Effector memory CD4-positive, alpha-beta T cell (primary cell): ENCODE measurements at regions not wholly inside any gene's neighbourhood (a gene's known extent, or its start where the extent isn't known, plus 50 kb on each side); places are given as distances from the start of the nearest gene placed in this dataset.

Experiments
- DNase-seq, 3 donors: peaks; one replicate each; pipeline ENCODE4 v3.0.0-alpha.2; 2020
- H3K27ac ChIP-seq: 2 replicates; pipeline ENCODE4 v1.7.0; 2013; ENCODE audit warnings: mild to moderate bottlenecking, low read length, moderate library complexity; ENCODE audit not compliant: insufficient read depth, poor library complexity, severe bottlenecking
- H3K27me3 ChIP-seq: replicated peaks from 2 replicates; pipeline ENCODE4 v1.7.0; 2013; ENCODE audit warnings: mild to moderate bottlenecking, low read length; ENCODE audit not compliant: insufficient read depth, control insufficient read depth, poor library complexity, severe bottlenecking
- H3K36me3 ChIP-seq: 2 replicates; pipeline ENCODE4 v1.7.0; 2013; ENCODE audit warnings: mild to moderate bottlenecking, low read length, moderate library complexity; ENCODE audit not compliant: control insufficient read depth, insufficient read depth
- H3K4me1 ChIP-seq: 2 replicates; pipeline ENCODE4 v1.7.0; 2013; ENCODE audit warnings: low read length, mild to moderate bottlenecking; ENCODE audit not compliant: control insufficient read depth, insufficient read depth, poor library complexity, severe bottlenecking
- H3K4me3 ChIP-seq: 2 replicates; pipeline ENCODE4 v1.7.0; 2013; ENCODE audit warnings: low read length, low read depth, mild to moderate bottlenecking; ENCODE audit not compliant: insufficient read depth, poor library complexity, severe bottlenecking
- H3K9me3 ChIP-seq: 2 replicates; pipeline ENCODE4 v1.7.0; 2013; ENCODE audit warnings: mild to moderate bottlenecking, low read length, moderate library complexity; ENCODE audit not compliant: control insufficient read depth

GRCh38 chr9:135344523-135344901 is 135.1 kb upstream of the PPP1R26 start:
- no peaks in the 10 kb centered on the region for H3K27me3 ChIP-seq

DNA sequence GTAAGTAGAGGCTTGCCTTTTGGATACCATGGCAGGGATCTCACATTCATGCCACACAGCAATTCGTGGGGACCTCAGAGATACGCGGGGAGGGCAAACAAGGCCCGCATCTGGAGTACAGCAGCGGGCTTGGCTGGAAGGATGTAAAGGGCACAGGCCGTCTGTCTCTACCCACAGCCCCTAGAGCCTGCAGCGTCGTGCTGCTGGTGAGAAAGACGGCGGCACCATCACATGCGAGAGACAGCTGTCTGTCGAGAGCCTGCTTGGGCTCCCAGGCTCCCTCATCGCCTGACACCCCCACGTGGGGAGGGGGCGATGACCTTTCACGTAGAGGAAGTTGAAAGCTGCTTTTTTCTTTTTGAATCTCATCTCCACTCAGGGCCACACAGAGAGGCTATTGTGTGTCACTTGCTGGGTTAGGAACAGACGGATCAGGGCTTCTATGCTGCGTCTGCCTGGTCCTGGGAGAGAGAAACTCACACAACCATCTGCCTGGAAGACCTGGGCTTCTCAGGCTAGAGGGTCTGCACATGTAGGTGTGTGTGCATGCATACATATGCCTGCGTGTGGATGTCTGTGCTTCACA is 134.6 kb upstream of the PPP1R26 start:
- H3K9me3 ChIP-seq: no peaks in the 10 kb centered on the region
- no peaks in the 10 kb centered on the region for H3K36me3 ChIP-seq
- no peak for DNase-seq
- no peaks in the 10 kb centered on the region for H3K4me1 ChIP-seq
- H3K4me3 ChIP-seq: no peak overlapping the region
- H3K27ac ChIP-seq: no peak overlapping the region
- no peaks in the 10 kb centered on the region for H3K27me3 ChIP-seq

More at GRCh38 chr9:135344523-135344901, 135.1 kb upstream of the PPP1R26 start:
- Histone ChIP-seq H3K36me3 (no peaks in the 10 kb centered on the region), H3K4me3 (no peak overlapping the region), H3K4me1 (no peaks in the 10 kb centered on the region), H3K9me3 (no peaks in the 10 kb centered on the region), H3K27ac (no peak overlapping the region)
- no peak for DNase-seq

- H3K4me3 ChIP-seq: no peak overlapping the region
- no peaks in the 10 kb centered on the region for H3K27me3 ChIP-seq
- H3K4me1 ChIP-seq: no peaks in the 10 kb centered on the region
- no peaks in the 10 kb centered on the region for H3K36me3 ChIP-seq
- H3K9me3 ChIP-seq: no peaks in the 10 kb centered on the region
- no peak overlapping the region for H3K27ac ChIP-seq
- no peak for DNase-seq
Observed at GRCh38 chr9:135345775-135346433, 133.7 kb upstream of the PPP1R26 start.

DNA sequence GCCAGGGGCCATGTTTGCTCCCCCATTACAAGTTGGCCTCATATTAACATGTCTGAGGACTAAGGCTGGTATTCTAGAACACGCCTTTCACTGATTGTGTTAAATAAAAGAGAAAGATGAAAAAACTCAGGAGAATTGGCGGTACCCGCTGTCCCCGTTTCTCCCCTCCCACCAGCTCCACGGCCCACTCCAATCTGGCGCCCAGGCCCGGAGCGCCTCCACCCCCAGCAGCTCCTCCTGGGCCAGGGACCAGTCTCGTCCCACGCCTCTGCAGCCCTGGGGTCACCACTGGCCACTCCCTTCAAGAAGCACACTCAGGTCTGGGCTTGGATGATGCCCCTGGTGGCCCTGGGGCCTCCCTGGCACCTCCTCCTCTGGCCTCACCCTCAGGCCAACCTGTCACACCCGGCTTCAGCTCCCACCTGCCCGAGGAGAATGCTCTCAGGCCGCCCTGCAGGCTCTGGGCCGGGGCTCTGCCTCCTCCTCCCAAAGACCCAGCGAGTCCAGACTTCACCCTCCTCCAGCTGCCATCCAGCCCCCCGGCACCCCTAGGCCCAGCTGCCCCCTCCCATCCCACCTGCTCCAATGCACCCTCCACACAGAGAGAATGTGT is 133.0 kb upstream of the PPP1R26 start:
- H3K27ac ChIP-seq: no peak overlapping the region
- H3K27me3 ChIP-seq: no peaks in the 10 kb centered on the region
- H3K36me3 ChIP-seq: no peaks in the 10 kb centered on the region
- no peak overlapping the region for H3K4me3 ChIP-seq
- H3K4me1 ChIP-seq: no peaks in the 10 kb centered on the region
- no peaks in the 10 kb centered on the region for H3K9me3 ChIP-seq
- no peak for DNase-seq

- Histone ChIP-seq H3K27ac (no peak overlapping the region), H3K36me3 (no peaks in the 10 kb centered on the region), H3K4me1 (no peaks in the 10 kb centered on the region), H3K27me3 (no peaks in the 10 kb centered on the region), H3K9me3 (no peaks in the 10 kb centered on the region), H3K4me3 (no peak overlapping the region)
- no peak for DNase-seq
Observed at GRCh38 chr9:135347461-135347860, 132.1 kb upstream of the PPP1R26 start.

DNA sequence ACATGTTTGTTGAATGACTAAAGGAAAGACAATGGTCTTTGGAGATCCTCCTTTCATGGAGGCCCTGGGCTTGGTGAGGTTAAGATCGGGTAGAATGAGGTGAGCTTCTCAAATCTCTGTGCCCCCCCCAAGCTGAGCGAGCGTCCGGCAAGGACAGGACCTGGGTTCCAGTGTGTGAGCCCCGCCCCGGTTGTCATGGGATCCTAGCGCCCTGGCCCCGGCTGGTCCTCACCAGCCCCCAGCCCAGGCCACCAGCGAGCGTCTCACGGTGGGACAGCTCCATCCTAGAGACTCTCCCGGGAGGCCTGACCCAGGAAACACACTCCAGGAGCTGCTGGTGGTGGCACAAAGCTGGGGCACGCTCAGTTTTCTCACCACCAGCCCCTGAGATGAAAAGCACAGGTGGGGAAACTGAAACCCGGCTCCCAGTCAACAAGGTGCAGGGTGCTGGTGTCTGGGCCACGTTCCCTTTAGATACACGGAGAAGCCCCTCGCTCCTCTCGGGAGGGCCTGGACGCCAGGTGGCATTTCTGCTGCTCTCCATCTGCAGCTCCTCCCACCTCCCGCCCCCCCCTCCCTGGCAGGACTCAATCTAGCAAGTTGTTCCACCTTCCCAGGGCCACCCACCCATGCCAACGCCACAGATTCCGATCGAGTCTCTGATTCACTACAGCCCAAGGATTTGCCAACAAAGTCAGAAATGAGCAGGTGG is 131.3 kb upstream of the PPP1R26 start:
- no peaks in the 10 kb centered on the region for H3K27me3 ChIP-seq
- no peak overlapping the region for H3K27ac ChIP-seq
- no peaks in the 10 kb centered on the region for H3K36me3 ChIP-seq
- no peaks in the 10 kb centered on the region for H3K4me1 ChIP-seq
- no peak overlapping the region for H3K4me3 ChIP-seq
- H3K9me3 ChIP-seq: no peaks in the 10 kb centered on the region
- no peak for DNase-seq

DNA sequence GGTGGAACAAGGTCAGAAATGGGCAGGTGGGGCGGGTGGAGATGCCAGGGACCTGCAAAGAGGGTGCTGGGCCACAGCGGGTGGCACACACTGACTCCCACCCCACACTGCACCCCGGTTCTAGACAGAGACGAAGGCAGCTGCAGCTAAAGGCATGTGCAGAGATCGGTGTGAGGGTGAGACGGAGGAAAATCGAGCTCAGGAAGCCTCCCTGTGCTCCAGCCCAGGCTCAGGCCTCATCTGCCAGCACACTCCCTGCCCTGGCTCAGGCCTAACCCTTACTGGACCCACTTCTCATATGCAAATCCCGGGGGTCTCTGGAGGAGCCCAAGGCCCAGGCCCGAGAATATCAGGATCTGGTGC is 130.8 kb upstream of the PPP1R26 start:
- Histone ChIP-seq H3K9me3 (no peaks in the 10 kb centered on the region), H3K27ac (no peak overlapping the region), H3K27me3 (no peaks in the 10 kb centered on the region), H3K36me3 (no peaks in the 10 kb centered on the region), H3K4me3 (no peak overlapping the region), H3K4me1 (no peaks in the 10 kb centered on the region)
- no peak for DNase-seq

DNA sequence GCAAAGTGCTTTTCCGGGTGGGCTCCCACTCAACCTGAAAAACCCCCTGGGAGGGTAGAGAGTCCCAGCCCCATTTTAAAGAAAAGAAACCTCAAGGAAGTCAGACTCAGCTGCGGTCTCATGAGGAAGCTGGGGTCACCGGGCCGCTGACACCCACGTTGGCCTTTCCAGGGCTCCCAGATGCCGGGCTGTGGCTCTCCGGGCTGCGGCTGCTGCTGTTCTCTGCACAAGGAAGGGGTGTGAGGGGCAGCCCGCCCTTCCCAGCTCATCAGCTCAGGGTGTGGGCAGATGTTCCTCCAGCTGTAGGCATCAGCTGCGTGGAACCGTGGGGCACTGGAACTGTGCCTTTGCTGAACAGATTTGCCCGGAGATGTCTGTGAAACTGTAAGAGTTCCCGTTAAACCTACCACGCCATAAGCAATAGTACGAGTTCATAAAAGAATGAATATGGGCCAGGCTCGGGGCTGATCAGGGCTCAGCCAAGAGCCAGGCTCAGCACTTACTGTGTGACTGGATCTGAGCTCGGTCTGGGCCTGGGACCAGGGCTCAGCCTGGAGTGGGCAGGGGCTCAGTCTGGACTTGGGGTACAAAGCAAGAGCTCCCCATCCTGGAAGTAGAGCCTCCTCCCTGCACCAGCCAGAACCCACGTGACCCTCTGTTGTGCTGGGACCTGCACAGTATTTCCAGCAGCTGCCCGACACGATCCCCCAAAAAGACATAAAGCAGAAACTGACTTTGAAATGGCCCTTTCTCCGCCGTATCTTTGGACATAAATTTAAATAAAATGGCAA is 130.2 kb upstream of the PPP1R26 start:
- H3K9me3 ChIP-seq: no peaks in the 10 kb centered on the region
- H3K4me3 ChIP-seq: no peak overlapping the region
- no peaks in the 10 kb centered on the region for H3K27me3 ChIP-seq
- H3K4me1 ChIP-seq: no peaks in the 10 kb centered on the region
- no peak overlapping the region for H3K27ac ChIP-seq
- H3K36me3 ChIP-seq: no peaks in the 10 kb centered on the region
- no peak for DNase-seq

DNA sequence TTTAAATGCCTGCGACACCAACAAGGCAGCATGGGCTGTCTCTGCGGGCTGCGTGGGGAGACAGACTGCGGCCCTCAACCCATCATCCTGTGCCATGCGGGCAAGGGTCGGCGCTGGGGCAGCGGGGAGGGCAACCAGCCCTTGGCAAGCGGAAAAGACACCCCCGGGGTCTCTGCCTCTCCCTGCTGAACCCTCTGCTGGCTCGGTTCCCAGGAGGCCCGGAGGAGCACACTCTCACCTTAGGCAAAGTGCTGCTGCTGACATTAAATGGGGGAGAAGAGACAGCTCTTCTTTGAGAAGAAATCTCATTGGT is 129.6 kb upstream of the PPP1R26 start:
- Histone ChIP-seq H3K36me3 (no peaks in the 10 kb centered on the region), H3K27me3 (no peaks in the 10 kb centered on the region), H3K4me3 (no peak overlapping the region)

More for the DNA sequence above, 129.6 kb upstream of the PPP1R26 start:
- H3K4me1 ChIP-seq: no peaks in the 10 kb centered on the region
- DNase-seq: no peak
- H3K9me3 ChIP-seq: no peaks in the 10 kb centered on the region
- no peak overlapping the region for H3K27ac ChIP-seq
